ENCODE measurements at regions not wholly inside any gene's neighbourhood (a gene's known extent, or its start where the extent isn't known, plus 50 kb on each side); places are given as distances from the start of the nearest gene placed in this dataset.

- Histone ChIP-seq H3K4me3 (ENCODE audit: insufficient read depth, low read depth, low read length, poor library complexity, severe bottlenecking) (no peak overlapping the region), H3K36me3 (ENCODE audit: control insufficient read depth, insufficient read depth, low read length) (no peaks in the 10 kb centered on the region), H3K27ac (ENCODE audit: insufficient read depth, low read length, poor library complexity, severe bottlenecking) (no peak overlapping the region), H3K27me3 (replicated peaks; ENCODE audit: control insufficient read depth, insufficient read depth, low read length, poor library complexity, severe bottlenecking) (no peaks in the 10 kb centered on the region), H3K9me3 (ENCODE audit: control insufficient read depth, low read length) (no peaks in the 10 kb centered on the region), H3K4me1 (ENCODE audit: control insufficient read depth, insufficient read depth, low read length, poor library complexity, severe bottlenecking) (peaks cover 16% of the 10 kb centered on the region)
- DNase-seq = no peak
Measured at GRCh38 chr12:4112290-4112689, 161.3 kb upstream of the CCND2 start.

DNA sequence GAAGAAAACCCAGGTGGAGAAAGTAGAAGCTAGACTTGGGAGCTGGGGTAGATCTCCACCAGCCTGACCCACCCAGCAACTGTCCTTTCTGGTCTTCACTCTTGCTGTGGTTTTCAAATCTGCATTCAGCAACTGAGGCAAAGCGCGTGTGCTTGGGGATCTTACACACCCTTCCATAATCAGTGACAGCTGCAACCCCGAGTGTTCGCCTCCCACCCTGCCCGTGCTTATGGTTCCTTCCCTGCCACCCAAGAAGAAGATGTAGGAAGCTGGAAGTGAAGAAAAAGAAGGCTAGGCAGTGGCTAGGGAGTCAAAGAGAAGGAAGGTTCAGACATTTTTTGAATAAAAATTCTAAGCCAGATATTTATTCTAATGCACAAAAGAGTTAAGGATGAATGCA, 162.6 kb upstream of the CCND2 start:
- no peaks in the 10 kb centered on the region for H3K9me3 ChIP-seq (ENCODE audit: control insufficient read depth, low read length)
- no peaks in the 10 kb centered on the region for H3K36me3 ChIP-seq (ENCODE audit: control insufficient read depth, insufficient read depth, low read length)
- H3K4me1 ChIP-seq (ENCODE audit: control insufficient read depth, insufficient read depth, low read length, poor library complexity, severe bottlenecking) = peaks cover 8% of the 10 kb centered on the region
- H3K4me3 ChIP-seq (ENCODE audit: insufficient read depth, low read depth, low read length, poor library complexity, severe bottlenecking) = no peak overlapping the region
- no peak overlapping the region for H3K27ac ChIP-seq (ENCODE audit: insufficient read depth, low read length, poor library complexity, severe bottlenecking)
- H3K27me3 ChIP-seq (replicated peaks; ENCODE audit: control insufficient read depth, insufficient read depth, low read length, poor library complexity, severe bottlenecking) = no peaks in the 10 kb centered on the region
- DNase-seq = no peak

GRCh38 chr12:4109826-4110225, 163.7 kb upstream of the CCND2 start:
- H3K4me3 ChIP-seq (ENCODE audit: insufficient read depth, low read depth, low read length, poor library complexity, severe bottlenecking) = no peak overlapping the region
- no peaks in the 10 kb centered on the region for H3K9me3 ChIP-seq (ENCODE audit: control insufficient read depth, low read length)
- no peak overlapping the region for H3K27ac ChIP-seq (ENCODE audit: insufficient read depth, low read length, poor library complexity, severe bottlenecking)
- no peaks in the 10 kb centered on the region for H3K27me3 ChIP-seq (replicated peaks; ENCODE audit: control insufficient read depth, insufficient read depth, low read length, poor library complexity, severe bottlenecking)
- DNase-seq = no peak
- H3K4me1 ChIP-seq (ENCODE audit: control insufficient read depth, insufficient read depth, low read length, poor library complexity, severe bottlenecking) = no peaks in the 10 kb centered on the region
- no peaks in the 10 kb centered on the region for H3K36me3 ChIP-seq (ENCODE audit: control insufficient read depth, insufficient read depth, low read length)

DNA sequence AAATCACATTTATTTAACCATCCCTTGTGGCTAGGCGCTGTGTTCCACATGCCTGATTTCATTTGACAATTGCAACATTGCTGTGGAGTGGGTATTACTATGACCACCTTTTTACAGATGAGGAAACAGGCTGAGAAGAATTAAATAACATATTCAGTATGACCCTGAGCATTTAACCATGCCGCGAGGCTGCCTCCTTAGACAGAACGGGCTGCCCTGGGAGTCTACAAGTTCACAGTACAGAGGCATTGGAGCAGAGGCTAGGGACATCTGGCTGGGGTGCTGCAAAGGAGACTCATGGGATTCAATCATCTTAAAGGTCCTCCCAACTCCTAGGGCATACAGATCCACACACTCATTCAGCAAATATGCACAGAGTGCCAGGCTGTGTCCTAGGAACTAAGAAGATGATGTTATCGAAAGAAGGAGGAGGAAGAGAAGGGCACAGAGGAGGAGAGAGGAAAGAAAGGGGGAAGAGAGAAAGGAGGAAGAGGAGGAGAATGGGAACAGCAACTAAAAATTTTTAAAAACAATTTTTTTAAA, 164.7 kb upstream of the CCND2 start:
- no peak overlapping the region for H3K4me3 ChIP-seq (ENCODE audit: insufficient read depth, low read depth, low read length, poor library complexity, severe bottlenecking)
- no peaks in the 10 kb centered on the region for H3K36me3 ChIP-seq (ENCODE audit: control insufficient read depth, insufficient read depth, low read length)
- H3K27me3 ChIP-seq (replicated peaks; ENCODE audit: control insufficient read depth, insufficient read depth, low read length, poor library complexity, severe bottlenecking) = no peaks in the 10 kb centered on the region
- no peaks in the 10 kb centered on the region for H3K4me1 ChIP-seq (ENCODE audit: control insufficient read depth, insufficient read depth, low read length, poor library complexity, severe bottlenecking)
- DNase-seq = no peak
- H3K9me3 ChIP-seq (ENCODE audit: control insufficient read depth, low read length) = no peaks in the 10 kb centered on the region
- H3K27ac ChIP-seq (ENCODE audit: insufficient read depth, low read length, poor library complexity, severe bottlenecking) = no peak overlapping the region

GRCh38 chr12:4107911-4108697, 165.5 kb upstream of the CCND2 start:
- Histone ChIP-seq H3K36me3 (ENCODE audit: control insufficient read depth, insufficient read depth, low read length) (no peaks in the 10 kb centered on the region), H3K4me3 (ENCODE audit: insufficient read depth, low read depth, low read length, poor library complexity, severe bottlenecking) (no peak overlapping the region), H3K27ac (ENCODE audit: insufficient read depth, low read length, poor library complexity, severe bottlenecking) (no peak overlapping the region), H3K9me3 (ENCODE audit: control insufficient read depth, low read length) (no peaks in the 10 kb centered on the region), H3K27me3 (replicated peaks; ENCODE audit: control insufficient read depth, insufficient read depth, low read length, poor library complexity, severe bottlenecking) (no peaks in the 10 kb centered on the region), H3K4me1 (ENCODE audit: control insufficient read depth, insufficient read depth, low read length, poor library complexity, severe bottlenecking) (no peaks in the 10 kb centered on the region)
- no peak for DNase-seq

DNA sequence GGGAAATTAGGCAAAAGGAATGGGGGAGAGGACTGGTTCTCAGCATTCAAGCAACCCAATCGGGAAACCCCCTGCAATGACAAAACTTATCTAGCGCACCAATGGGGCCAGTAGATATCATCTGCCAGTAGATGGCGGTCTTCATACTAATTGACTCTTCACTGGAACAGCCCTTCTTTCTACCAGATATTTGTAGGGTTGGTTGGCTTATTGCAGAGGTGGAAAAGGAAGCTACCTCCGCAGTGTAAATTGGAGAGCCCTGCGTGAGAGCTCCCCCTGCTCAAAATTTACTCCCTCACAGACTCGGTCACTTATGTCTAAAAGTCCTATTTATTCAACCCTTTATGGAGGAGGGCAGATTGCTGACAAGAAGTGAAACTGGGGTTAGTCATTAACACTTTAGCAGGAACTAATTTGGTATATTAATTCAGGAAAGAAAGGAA, 166.1 kb upstream of the CCND2 start:
- H3K27ac ChIP-seq (ENCODE audit: insufficient read depth, low read length, poor library complexity, severe bottlenecking) = no peak overlapping the region
- peak; percentile 49 to 66 (median 58) for DNase-seq
- no peaks in the 10 kb centered on the region for H3K36me3 ChIP-seq (ENCODE audit: control insufficient read depth, insufficient read depth, low read length)
- H3K27me3 ChIP-seq (replicated peaks; ENCODE audit: control insufficient read depth, insufficient read depth, low read length, poor library complexity, severe bottlenecking) = no peaks in the 10 kb centered on the region
- H3K4me1 ChIP-seq (ENCODE audit: control insufficient read depth, insufficient read depth, low read length, poor library complexity, severe bottlenecking) = no peaks in the 10 kb centered on the region
- no peak overlapping the region for H3K4me3 ChIP-seq (ENCODE audit: insufficient read depth, low read depth, low read length, poor library complexity, severe bottlenecking)
- H3K9me3 ChIP-seq (ENCODE audit: control insufficient read depth, low read length) = no peaks in the 10 kb centered on the region

DNA sequence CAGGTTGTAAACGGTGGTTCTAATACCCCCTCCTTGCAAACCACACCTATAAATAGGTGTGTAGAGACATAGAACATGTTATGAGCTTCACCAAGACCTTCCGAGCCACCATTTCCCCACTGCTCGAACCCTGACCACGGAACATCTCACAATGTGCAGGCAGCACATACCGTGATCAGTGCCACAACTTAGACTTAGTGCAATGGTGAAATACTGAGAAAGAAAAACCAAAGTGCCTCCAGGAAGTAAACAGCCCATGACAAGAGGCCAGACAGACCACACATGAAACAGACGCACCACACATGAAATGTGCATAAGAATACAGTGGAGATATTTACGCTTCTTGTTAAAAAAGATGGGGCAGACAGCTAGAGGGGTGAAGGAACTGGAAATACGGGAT, 166.9 kb upstream of the CCND2 start:
- no peak for DNase-seq
- no peaks in the 10 kb centered on the region for H3K4me1 ChIP-seq (ENCODE audit: control insufficient read depth, insufficient read depth, low read length, poor library complexity, severe bottlenecking)
- H3K36me3 ChIP-seq (ENCODE audit: control insufficient read depth, insufficient read depth, low read length) = no peaks in the 10 kb centered on the region
- H3K4me3 ChIP-seq (ENCODE audit: insufficient read depth, low read depth, low read length, poor library complexity, severe bottlenecking) = no peak overlapping the region
- no peaks in the 10 kb centered on the region for H3K9me3 ChIP-seq (ENCODE audit: control insufficient read depth, low read length)
- H3K27me3 ChIP-seq (replicated peaks; ENCODE audit: control insufficient read depth, insufficient read depth, low read length, poor library complexity, severe bottlenecking) = no peaks in the 10 kb centered on the region
- peak overlapping the region; percentile 42 for H3K27ac ChIP-seq (ENCODE audit: insufficient read depth, low read length, poor library complexity, severe bottlenecking)

DNA sequence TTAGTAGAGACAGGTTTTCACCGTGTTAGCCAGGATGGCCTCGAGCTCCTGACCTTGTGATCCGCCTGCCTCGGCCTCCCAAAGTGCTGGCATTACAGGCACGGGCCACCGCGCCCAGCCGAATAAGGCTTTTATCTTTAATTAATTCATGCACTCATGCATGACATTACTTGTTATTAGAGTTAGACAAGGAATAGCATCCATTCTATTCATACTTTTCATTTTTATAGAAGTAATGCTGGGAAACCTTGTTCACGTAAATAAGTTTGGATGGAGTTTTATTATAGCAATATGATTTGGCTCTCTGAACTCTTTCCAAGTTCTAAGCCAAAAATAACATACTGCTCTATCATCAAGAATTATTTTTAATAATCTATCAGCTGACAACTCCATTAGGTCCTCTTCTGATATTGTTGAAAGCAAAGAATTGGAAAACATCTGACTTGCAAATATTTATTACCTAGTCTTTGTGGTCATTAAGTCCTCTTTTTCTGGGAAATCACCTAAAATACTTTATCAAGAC, 168.8 kb upstream of the CCND2 start:
- no peak for DNase-seq
- no peak overlapping the region for H3K27ac ChIP-seq (ENCODE audit: insufficient read depth, low read length, poor library complexity, severe bottlenecking)
- H3K9me3 ChIP-seq (ENCODE audit: control insufficient read depth, low read length) = no peaks in the 10 kb centered on the region
- no peaks in the 10 kb centered on the region for H3K36me3 ChIP-seq (ENCODE audit: control insufficient read depth, insufficient read depth, low read length)
- no peaks in the 10 kb centered on the region for H3K4me1 ChIP-seq (ENCODE audit: control insufficient read depth, insufficient read depth, low read length, poor library complexity, severe bottlenecking)
- no peaks in the 10 kb centered on the region for H3K27me3 ChIP-seq (replicated peaks; ENCODE audit: control insufficient read depth, insufficient read depth, low read length, poor library complexity, severe bottlenecking)
- H3K4me3 ChIP-seq (ENCODE audit: insufficient read depth, low read depth, low read length, poor library complexity, severe bottlenecking) = no peak overlapping the region

DNA sequence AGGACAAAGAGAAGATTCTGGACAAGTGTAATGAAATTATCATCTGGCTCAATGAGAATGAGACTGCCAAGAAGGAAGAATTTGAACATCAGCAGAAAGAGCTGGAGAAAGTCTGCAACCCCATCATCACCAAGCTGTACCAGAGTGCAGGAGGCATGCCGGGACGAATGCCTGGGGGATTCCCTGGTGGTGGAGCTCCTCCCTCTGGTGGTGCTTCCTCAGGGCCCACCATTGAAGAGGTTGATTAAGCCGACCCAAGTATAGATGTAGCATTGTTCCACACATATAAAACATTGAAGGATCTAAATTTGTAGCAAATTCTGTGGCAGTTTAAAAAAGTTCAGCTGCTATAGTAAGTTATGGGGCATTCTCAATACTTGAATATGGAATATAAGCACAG, 174.3 kb upstream of the CCND2 start:
- no peaks in the 10 kb centered on the region for H3K4me1 ChIP-seq (ENCODE audit: control insufficient read depth, insufficient read depth, low read length, poor library complexity, severe bottlenecking)
- H3K36me3 ChIP-seq (ENCODE audit: control insufficient read depth, insufficient read depth, low read length) = no peaks in the 10 kb centered on the region
- H3K4me3 ChIP-seq (ENCODE audit: insufficient read depth, low read depth, low read length, poor library complexity, severe bottlenecking) = no peak overlapping the region
- H3K27ac ChIP-seq (ENCODE audit: insufficient read depth, low read length, poor library complexity, severe bottlenecking) = no peak overlapping the region
- H3K27me3 ChIP-seq (replicated peaks; ENCODE audit: control insufficient read depth, insufficient read depth, low read length, poor library complexity, severe bottlenecking) = no peaks in the 10 kb centered on the region
- no peaks in the 10 kb centered on the region for H3K9me3 ChIP-seq (ENCODE audit: control insufficient read depth, low read length)
- DNase-seq = no peak

- H3K4me3 ChIP-seq (ENCODE audit: insufficient read depth, low read depth, low read length, poor library complexity, severe bottlenecking) = no peak overlapping the region
- H3K36me3 ChIP-seq (ENCODE audit: control insufficient read depth, insufficient read depth, low read length) = no peaks in the 10 kb centered on the region
- DNase-seq = no peak
Measured at GRCh38 chr12:4091016-4091743, 182.4 kb upstream of the CCND2 start.

More at GRCh38 chr12:4091016-4091743, 182.4 kb upstream of the CCND2 start:
- no peaks in the 10 kb centered on the region for H3K9me3 ChIP-seq (ENCODE audit: control insufficient read depth, low read length)
- no peaks in the 10 kb centered on the region for H3K27me3 ChIP-seq (replicated peaks; ENCODE audit: control insufficient read depth, insufficient read depth, low read length, poor library complexity, severe bottlenecking)
- no peak overlapping the region for H3K27ac ChIP-seq (ENCODE audit: insufficient read depth, low read length, poor library complexity, severe bottlenecking)
- H3K4me1 ChIP-seq (ENCODE audit: control insufficient read depth, insufficient read depth, low read length, poor library complexity, severe bottlenecking) = no peaks in the 10 kb centered on the region
